ENCODE measurements at regions not wholly inside any gene's neighbourhood (a gene's known extent, or its start where the extent isn't known, plus 50 kb on each side); places are given as distances from the start of the nearest gene placed in this dataset.

DNA sequence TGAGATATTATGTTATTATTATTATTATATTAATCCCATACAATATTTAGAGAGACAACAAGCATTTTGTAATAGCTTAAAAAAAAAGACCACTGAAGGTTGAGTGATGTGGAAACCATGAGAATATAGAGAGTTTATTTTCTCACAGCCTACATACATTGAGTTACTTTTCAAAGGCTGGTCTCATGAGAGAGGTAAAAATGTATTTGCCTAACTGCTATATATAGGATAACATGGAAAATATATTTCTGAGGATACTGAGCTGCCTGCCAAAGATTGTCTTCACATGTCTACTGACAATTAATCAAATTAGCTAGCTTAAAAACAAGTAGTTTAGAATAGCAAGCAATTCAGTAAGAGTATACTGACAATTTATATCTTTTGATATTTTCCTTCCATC is 192.2 kb upstream of the NRIP1 start (continued):
- TF ChIP-seq EGR1 (IDR thresholded peaks at IDR 0.05; ENCODE audit: borderline replicate concordance in 1 of 2, low read depth in 2 of 2, low read length in 2 of 2) (no peak), SMARCA5 (IDR thresholded peaks at IDR 0.05) (no peak)

- Histone ChIP-seq H3K9me3 (replicated peaks; ENCODE audit: control insufficient read depth, insufficient read depth, low read length) (no peaks in the 10 kb centered on the region), H3K4me2 (ENCODE audit: control insufficient read depth, insufficient read depth) (no peak overlapping the region), H3K4me3 (no peak overlapping the region), H2AFZ (ENCODE audit: control insufficient read depth, low read depth, low read length) (no peak overlapping the region), H3K4me1 (ENCODE audit: control insufficient read depth, insufficient read depth, low read length) (no peaks in the 10 kb centered on the region), H3K27me3 (replicated peaks in 1 of 2; ENCODE audit: control insufficient read depth in 2 of 2, insufficient read depth in 2 of 2, low read length in 1 of 2) (no peaks in the 10 kb centered on the region; a peak in 1 of 4 replicates), H3K79me2 (ENCODE audit: control insufficient read depth, insufficient read depth, low read length) (no peaks in the 10 kb centered on the region), H4K20me1 (ENCODE audit: control insufficient read depth, insufficient read depth) (no peaks in the 10 kb centered on the region), H3K27ac (ENCODE audit: control insufficient read depth, insufficient read depth) (no peak overlapping the region), H3K9ac (ENCODE audit: control insufficient read depth, insufficient read depth, low read length) (no peak overlapping the region), H3K36me3 (ENCODE audit: control insufficient read depth in 2 of 2, insufficient read depth in 2 of 2, low read length in 1 of 2) (no peaks in the 10 kb centered on the region)
- 18% methylated on average over 4 of the region's 4 CpGs for WGBS (ENCODE audit: insufficient coverage, insufficient replicate concordance, low lambda C conversion rate, missing lambda C conversion rate)
- POLR2A ChIA-PET: no interaction called here
- intact Hi-C loops (cut with micrococcal nuclease; ENCODE audit: unreplicated experiment) (loop anchor here (5.0 kb wide), 1 partner anchor 60 kb away; no protein-coding TSS in a partner anchor), in situ Hi-C loops (cut with MboI) (no loop called here)
- CTCF ChIA-PET: interaction anchor here (0.6 to 1.5 kb wide), 2 partner anchors 135 to 394 kb away, joined by 3 read pairs; no protein-coding TSS in a partner anchor
- no TSS peak for BruUV-seq (replicated peaks)
- SMC1A ChIA-PET (ENCODE audit: uncharacterized antibody, unreplicated experiment): no interaction called here
- no peak for TF ChIP-seq ZBTB4 (CRISPR knock-in tag; IDR thresholded peaks at IDR 0.05)
- TF ChIP-seq MYC (IDR thresholded peaks at IDR 0.05; ENCODE audit: insufficient read depth, insufficient read length, insufficient replicate concordance, low read length, severe bottlenecking): no peak
- no peak for TF ChIP-seq PAX5 (IDR thresholded peaks at IDR 0.05; ENCODE audit: borderline replicate concordance, low read depth, low read length)
- no peak for TF ChIP-seq SIN3A (IDR thresholded peaks at IDR 0.05; ENCODE audit: low read depth, low read length)
- TF ChIP-seq MEF2A (IDR thresholded peaks at IDR 0.05; ENCODE audit: insufficient read depth, low read depth, low read length): no peak
- TF ChIP-seq RBBP5 (conservative IDR thresholded peaks at IDR 0.05): no peak
- TF ChIP-seq PKNOX1 (IDR thresholded peaks at IDR 0.05): no peak
- TF ChIP-seq BCLAF1 (IDR thresholded peaks at IDR 0.05): no peak
- no peak for TF ChIP-seq MEF2B (IDR thresholded peaks at IDR 0.05; ENCODE audit: partially characterized antibody, poor library complexity, severe bottlenecking)
- TF ChIP-seq IKZF2 (IDR thresholded peaks at IDR 0.05): no peak
- no peak for TF ChIP-seq MXI1 (IDR thresholded peaks at IDR 0.05; ENCODE audit: low read depth, low read length)
- no peak for TF ChIP-seq SMARCA5 (IDR thresholded peaks at IDR 0.05)
- no peak for TF ChIP-seq ESRRA (IDR thresholded peaks at IDR 0.05; ENCODE audit: low read length)
- no peak for DNase-seq (ENCODE audit: low read depth, low spot score)
- ATAC-seq: no peak
- RAD21 ChIA-PET (ENCODE audit: unreplicated experiment): no interaction called here
- no peak for FAIRE-seq
Observed at GRCh38 chr21:15257646-15258045, 192.8 kb upstream of the NRIP1 start.
